IMR-90 (cell line): ENCODE measurements at regions not wholly inside any gene's neighbourhood (a gene's known extent, or its start where the extent isn't known, plus 50 kb on each side); places are given as distances from the start of the nearest gene placed in this dataset.

Source experiments
- ATAC-seq: fragments of 200-7000 bp; cut with Tn5 transposase; 2 replicates; pipeline ENCODE4 v1.9.1; 2020; ENCODE audit warnings: low read depth, mild to moderate bottlenecking, moderate library complexity
- BruUV-seq: library from RNA; stranded (reverse); fragments of 400-500 nt; replicated peaks from 2 replicates; lab custom pipeline; 2021; lab: Mats Ljungman, UMichigan
- CTCF ChIA-PET: fragments of 300-600 bp; formaldehyde crosslinking; extraction: SDS; loops from one replicate; lab custom pipeline; 2021; ENCODE audit warnings: antibody characterized with exemption; lab: Yijun Ruan, JAX
- POLR2A ChIA-PET: fragments of 300-600 bp; sonication (Branson Sonifier 250); formaldehyde crosslinking; loops from one replicate; lab custom pipeline; 2022; ENCODE audit warnings: antibody characterized with exemption; ENCODE audit not compliant: unreplicated experiment; lab: Charles Lee
- DNase-seq: peaks from one replicate; pipeline ENCODE4 v3.0.0; 2013
- H2AFZ ChIP-seq: replicated peaks from 2 replicates; pipeline ENCODE3; 2013; ENCODE audit warnings: low read length, mild to moderate bottlenecking; ENCODE audit not compliant: poor library complexity
- H2AK5ac ChIP-seq: 2 replicates; pipeline ENCODE4 v1.6.1; 2013; ENCODE audit warnings: low read depth, low read length, inconsistent platforms
- H2AK9ac ChIP-seq: replicated peaks from 2 replicates; pipeline ENCODE3; 2013; ENCODE audit warnings: mild to moderate bottlenecking, low read depth, low read length, moderate library complexity; ENCODE audit not compliant: poor library complexity
- H2BK120ac ChIP-seq: 2 replicates; pipeline ENCODE4 v1.6.1; 2013; ENCODE audit warnings: low read depth, low read length, inconsistent platforms
- H2BK15ac ChIP-seq: 3 replicates; pipeline ENCODE4 v1.6.1; 2013; ENCODE audit warnings: low read depth, low read length, inconsistent platforms
- H2BK20ac ChIP-seq: 2 replicates; pipeline ENCODE4 v1.6.1; 2013; ENCODE audit warnings: low read depth, mild to moderate bottlenecking, inconsistent platforms, low read length, moderate library complexity
- H2BK5ac ChIP-seq: 2 replicates; pipeline ENCODE4 v1.6.1; 2013; ENCODE audit warnings: mild to moderate bottlenecking, low read depth, low read length, inconsistent platforms; ENCODE audit not compliant: poor library complexity, severe bottlenecking
- H3K14ac ChIP-seq: replicated peaks from 2 replicates; pipeline ENCODE4 v1.6.1; 2013; ENCODE audit warnings: low read depth, low read length, inconsistent platforms
- H3K18ac ChIP-seq: 2 replicates; pipeline ENCODE4 v1.6.1; 2013; ENCODE audit warnings: low read depth, low read length, control low read depth
- H3K23ac ChIP-seq: 2 replicates; pipeline ENCODE4 v1.6.1; 2013; ENCODE audit warnings: low read depth, low read length, inconsistent platforms
- H3K27ac ChIP-seq: 2 replicates; pipeline ENCODE4 v1.5.1; 2013; ENCODE audit warnings: mild to moderate bottlenecking, control low read depth, low read length; ENCODE audit not compliant: insufficient read depth
- H3K27me3 ChIP-seq: 2 replicates; pipeline ENCODE4 v1.6.1; 2013; ENCODE audit warnings: low read length; ENCODE audit not compliant: control insufficient read depth, insufficient read depth
- H3K36me3 ChIP-seq: 2 replicates; pipeline ENCODE4 v1.6.1; 2013; ENCODE audit warnings: low read length, mixed read lengths; ENCODE audit not compliant: control insufficient read depth, insufficient read depth
- H3K4ac ChIP-seq: 2 replicates; pipeline ENCODE4 v1.6.1; 2013; ENCODE audit warnings: low read depth, low read length, inconsistent platforms
- H3K4me1 ChIP-seq: 2 replicates; pipeline ENCODE4 v1.6.1; 2013; ENCODE audit warnings: low read length, mixed read lengths; ENCODE audit not compliant: control insufficient read depth, insufficient read depth
- H3K4me2 ChIP-seq: 2 replicates; pipeline ENCODE4 v1.6.1; 2013; ENCODE audit warnings: low read depth, mild to moderate bottlenecking, control low read depth, low read length, moderate library complexity
- H3K4me3 ChIP-seq: 2 replicates; pipeline ENCODE4 v1.5.1; 2013; ENCODE audit warnings: low read depth, mild to moderate bottlenecking, control low read depth, low read length, moderate library complexity; ENCODE audit not compliant: insufficient read depth
- H3K56ac ChIP-seq: 2 replicates; pipeline ENCODE4 v1.6.1; 2013; ENCODE audit warnings: low read length, inconsistent platforms; ENCODE audit not compliant: insufficient read depth; ENCODE audit errors: extremely low read depth
- H3K79me1 ChIP-seq, 2 experiments: 2 replicates each; pipeline ENCODE4 v1.6.1; 2013; ENCODE audit warnings: low read length in 2 of 2, inconsistent platforms in 1 of 2, low read depth in 1 of 2
- H3K9ac ChIP-seq: 2 replicates; pipeline ENCODE4 v1.6.1; 2013; ENCODE audit warnings: low read depth, low read length, control low read depth
- H3K9me1 ChIP-seq: 2 replicates; pipeline ENCODE4 v1.6.1; 2013; ENCODE audit warnings: low read length, inconsistent platforms; ENCODE audit not compliant: insufficient read depth
- H3K9me3 ChIP-seq: 2 replicates; pipeline ENCODE4 v1.6.1; 2013; ENCODE audit warnings: low read length; ENCODE audit not compliant: control insufficient read depth, insufficient read depth
- H4K20me1 ChIP-seq: 2 replicates; pipeline ENCODE4 v1.6.1; 2013; ENCODE audit warnings: low read length, inconsistent platforms; ENCODE audit not compliant: insufficient read depth
- H4K5ac ChIP-seq: 2 replicates; pipeline ENCODE4 v1.6.1; 2013; ENCODE audit warnings: mild to moderate bottlenecking, low read depth, low read length, control low read depth
- H4K8ac ChIP-seq, 2 experiments: 2 replicates each; pipeline ENCODE4 v1.6.1; 2013; ENCODE audit warnings: low read depth in 2 of 2, low read length in 2 of 2, control low read depth in 1 of 2, inconsistent platforms in 1 of 2
- H4K91ac ChIP-seq: 2 replicates; pipeline ENCODE4 v1.6.1; 2013; ENCODE audit warnings: low read depth, low read length, inconsistent platforms; ENCODE audit not compliant: insufficient read depth
- CEBPB ChIP-seq: IDR thresholded peaks from 2 replicates; pipeline ENCODE4 v1.6.1; 2012; ENCODE audit warnings: low read depth, low read length, improper control_type of control experiment
- POLR2A ChIP-seq: IDR thresholded peaks from 2 replicates; pipeline ENCODE4 v1.6.1; 2012; ENCODE audit warnings: mild to moderate bottlenecking, low read depth, low read length
- WGBS, 2 experiments: methylation state at CpG; one replicate each; pipeline versions ENCODE4 v1.1.5 to v1.1.7; 2013; ENCODE audit warnings: missing lambda C conversion rate in 2 of 2; ENCODE audit not compliant: insufficient read length in 1 of 2; ENCODE audit errors: extremely low coverage in 2 of 2; 5-methylcytosine and 5-hydroxymethylcytosine counted together
- dilution Hi-C: fragments of 300-500 bp; cut with HindIII; formaldehyde crosslinking; loops from one replicate; pipeline ENCODE4 v1.14.3; 2018; ENCODE audit warnings: low sequenced_read_pairs; ENCODE audit not compliant: unreplicated experiment
- in situ Hi-C: fragments of 300-500 bp; cut with MboI; formaldehyde crosslinking; loops from 3 replicates; pipeline ENCODE4 v1.14.3; 2019; ENCODE audit warnings: low sequenced_read_pairs, inconsistent platforms, mixed read lengths
- intact Hi-C: fragments of 100-400 bp; cut with micrococcal nuclease; formaldehyde crosslinking; loops from 2 replicates; pipeline ENCODE4 v1.10.0; 2022
- TF ChIP-seq, protein P1 (sequence below): conservative IDR thresholded peaks from 2 replicates; pipeline ENCODE4 v1.5.1; 2012; ENCODE audit warnings: mild to moderate bottlenecking, low read depth, low read length, improper control_type of control experiment

- Histone ChIP-seq H3K9me1 (no peaks in the 10 kb centered on the region), H2BK5ac (no peak overlapping the region), H2BK15ac (no peak overlapping the region), H3K27me3 (peaks cover 10% of the 10 kb centered on the region), H3K9me3 (no peaks in the 10 kb centered on the region), H3K4me3 (no peak overlapping the region), H3K36me3 (no peaks in the 10 kb centered on the region), H2AK5ac (no peak overlapping the region), H3K4me2 (no peak overlapping the region), H2AK9ac (no peak overlapping the region), H2BK20ac (no peak overlapping the region), H3K79me1 (no peaks in the 10 kb centered on the region), H3K56ac (no peak overlapping the region), H3K18ac (no peak overlapping the region), H3K4me1 (no peaks in the 10 kb centered on the region), H3K4ac (no peak overlapping the region), H3K14ac (no peak overlapping the region), H3K27ac (no peak overlapping the region), H3K23ac (no peak overlapping the region), H4K8ac (no peak overlapping the region), H2AFZ (no peak overlapping the region), H4K20me1 (no peaks in the 10 kb centered on the region), H4K5ac (no peak overlapping the region), H2BK120ac (no peak overlapping the region), H4K91ac (no peak overlapping the region), H3K9ac (no peak overlapping the region)
- TF ChIP-seq, protein P1, sequence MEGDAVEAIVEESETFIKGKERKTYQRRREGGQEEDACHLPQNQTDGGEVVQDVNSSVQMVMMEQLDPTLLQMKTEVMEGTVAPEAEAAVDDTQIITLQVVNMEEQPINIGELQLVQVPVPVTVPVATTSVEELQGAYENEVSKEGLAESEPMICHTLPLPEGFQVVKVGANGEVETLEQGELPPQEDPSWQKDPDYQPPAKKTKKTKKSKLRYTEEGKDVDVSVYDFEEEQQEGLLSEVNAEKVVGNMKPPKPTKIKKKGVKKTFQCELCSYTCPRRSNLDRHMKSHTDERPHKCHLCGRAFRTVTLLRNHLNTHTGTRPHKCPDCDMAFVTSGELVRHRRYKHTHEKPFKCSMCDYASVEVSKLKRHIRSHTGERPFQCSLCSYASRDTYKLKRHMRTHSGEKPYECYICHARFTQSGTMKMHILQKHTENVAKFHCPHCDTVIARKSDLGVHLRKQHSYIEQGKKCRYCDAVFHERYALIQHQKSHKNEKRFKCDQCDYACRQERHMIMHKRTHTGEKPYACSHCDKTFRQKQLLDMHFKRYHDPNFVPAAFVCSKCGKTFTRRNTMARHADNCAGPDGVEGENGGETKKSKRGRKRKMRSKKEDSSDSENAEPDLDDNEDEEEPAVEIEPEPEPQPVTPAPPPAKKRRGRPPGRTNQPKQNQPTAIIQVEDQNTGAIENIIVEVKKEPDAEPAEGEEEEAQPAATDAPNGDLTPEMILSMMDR = no peak
- TF ChIP-seq CEBPB (no peak), POLR2A (no peak)
- intact Hi-C loops (loop anchor here (10.0 kb wide), 1 partner anchor 169 kb away; no protein-coding TSS in a partner anchor), dilution Hi-C loops (no loop called here), in situ Hi-C loops (loop anchor here (5.0 to 25.0 kb wide), 2 partner anchors 174 to 334 kb away; no protein-coding TSS in a partner anchor)
- ChIA-PET CTCF (no interaction called here), POLR2A (no interaction called here)
- WGBS, 2 experiments = no CpG with 5 or more reads among the region's 5 CpGs
- DNase-seq (no peak), ATAC-seq (no peak)
- no TSS peak for BruUV-seq
Measured at GRCh38 chr22:22953791-22954190, 66.2 kb downstream of the IGLL5 start.
